AG04450 (cell line): ENCODE measurements at regions not wholly inside any gene's neighbourhood (a gene's known extent, or its start where the extent isn't known, plus 50 kb on each side); places are given as distances from the start of the nearest gene placed in this dataset.
"Not testable (repeated sequence)": the region's sequence is repeated elsewhere in the genome, so short reads cannot be mapped to it uniquely, and the experiment has no call there.

Source experiments
- CTCF ChIA-PET: fragments of 300-600, 350-600 bp; formaldehyde crosslinking; extraction: SDS; loops from one replicate; lab custom pipeline; 2022; ENCODE audit warnings: antibody characterized with exemption, inconsistent platforms; lab: Charles Lee
- POLR2A ChIA-PET: fragments of 350-600 bp; formaldehyde crosslinking; extraction: SDS; loops from one replicate; lab custom pipeline; 2021; ENCODE audit warnings: antibody characterized with exemption, inconsistent platforms; lab: Yijun Ruan, JAX
- DNase-seq: peaks from one replicate; pipeline ENCODE4 v3.0.0-alpha.2; 2011; ENCODE audit warnings: low read depth, low spot score
- H3K27ac ChIP-seq: one replicate; pipeline ENCODE4 v1.5.1; 2012; ENCODE audit warnings: low read depth, low read length, control low read depth
- H3K27me3 ChIP-seq: one replicate; pipeline ENCODE4 v1.6.0; 2012; ENCODE audit warnings: low read length; ENCODE audit not compliant: control insufficient read depth, insufficient read depth
- H3K4me3 ChIP-seq: 2 replicates; pipeline ENCODE4 v1.5.1; 2011; ENCODE audit warnings: mild to moderate bottlenecking, low read depth, low read length, control low read depth
- H3K9me3 ChIP-seq: 2 replicates; pipeline ENCODE4 v1.5.1; 2012; ENCODE audit warnings: low read length; ENCODE audit not compliant: control insufficient read depth, insufficient read depth
- TF ChIP-seq, protein P1 (sequence below): IDR thresholded peaks from 2 replicates; pipeline ENCODE4 v1.5.1; 2011; ENCODE audit warnings: low read depth, low read length, control low read depth, inconsistent platforms

DNA sequence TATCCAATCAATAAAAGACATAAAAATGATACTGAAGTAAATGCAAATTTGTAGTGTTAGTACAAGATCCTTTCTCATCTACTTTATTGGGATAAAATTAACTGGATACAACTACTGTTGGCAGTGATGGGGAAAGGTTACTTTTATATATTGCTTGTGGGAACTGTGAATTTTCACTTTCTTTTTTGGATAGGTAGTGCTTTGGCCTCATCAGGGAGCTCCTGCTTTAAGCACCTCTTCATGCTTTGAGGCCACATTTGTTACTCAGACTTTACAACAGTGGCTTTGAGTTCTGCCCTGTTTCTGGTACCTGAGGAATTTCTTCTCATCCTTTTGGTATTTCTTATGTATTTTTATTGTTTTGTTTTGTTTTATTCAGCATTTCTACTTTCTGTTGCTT lies 134.7 kb upstream of the XIST start:
- no peaks in the 10 kb centered on the region for H3K27me3 ChIP-seq
- TF ChIP-seq, protein P1, sequence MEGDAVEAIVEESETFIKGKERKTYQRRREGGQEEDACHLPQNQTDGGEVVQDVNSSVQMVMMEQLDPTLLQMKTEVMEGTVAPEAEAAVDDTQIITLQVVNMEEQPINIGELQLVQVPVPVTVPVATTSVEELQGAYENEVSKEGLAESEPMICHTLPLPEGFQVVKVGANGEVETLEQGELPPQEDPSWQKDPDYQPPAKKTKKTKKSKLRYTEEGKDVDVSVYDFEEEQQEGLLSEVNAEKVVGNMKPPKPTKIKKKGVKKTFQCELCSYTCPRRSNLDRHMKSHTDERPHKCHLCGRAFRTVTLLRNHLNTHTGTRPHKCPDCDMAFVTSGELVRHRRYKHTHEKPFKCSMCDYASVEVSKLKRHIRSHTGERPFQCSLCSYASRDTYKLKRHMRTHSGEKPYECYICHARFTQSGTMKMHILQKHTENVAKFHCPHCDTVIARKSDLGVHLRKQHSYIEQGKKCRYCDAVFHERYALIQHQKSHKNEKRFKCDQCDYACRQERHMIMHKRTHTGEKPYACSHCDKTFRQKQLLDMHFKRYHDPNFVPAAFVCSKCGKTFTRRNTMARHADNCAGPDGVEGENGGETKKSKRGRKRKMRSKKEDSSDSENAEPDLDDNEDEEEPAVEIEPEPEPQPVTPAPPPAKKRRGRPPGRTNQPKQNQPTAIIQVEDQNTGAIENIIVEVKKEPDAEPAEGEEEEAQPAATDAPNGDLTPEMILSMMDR = no peak
- ChIA-PET CTCF (no interaction called here), POLR2A (no interaction called here)
- no peak for DNase-seq
- no peak overlapping the region for H3K27ac ChIP-seq
- no peaks in the 10 kb centered on the region for H3K9me3 ChIP-seq
- no peak overlapping the region for H3K4me3 ChIP-seq

DNA sequence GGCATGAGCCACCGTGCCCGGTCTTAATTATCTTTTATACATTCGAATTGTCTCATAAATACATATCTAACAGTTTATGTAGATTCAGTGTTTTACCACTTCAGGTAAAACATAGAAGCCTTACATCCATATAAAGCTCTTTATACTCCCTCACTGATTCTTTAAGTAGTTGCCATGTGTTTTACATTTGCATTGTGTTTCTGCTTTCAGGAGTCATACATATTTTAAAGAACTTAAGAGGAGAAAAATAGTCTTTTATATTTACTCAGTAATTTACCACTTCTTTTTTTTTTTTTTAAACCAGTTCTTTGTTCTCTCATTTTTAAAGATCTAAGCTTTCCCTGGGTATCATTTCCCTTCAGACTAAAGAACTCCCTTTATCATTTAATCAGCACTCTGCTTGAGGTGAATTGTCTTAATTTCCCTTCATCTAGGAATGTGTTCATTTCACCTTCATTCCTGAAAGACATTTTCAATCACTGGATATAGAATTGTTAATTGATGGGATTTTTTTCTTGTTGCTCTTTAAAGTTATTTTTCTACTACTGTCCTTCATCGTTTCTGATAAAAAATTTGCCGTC lies 127.1 kb upstream of the XIST start:
- Histone ChIP-seq H3K9me3 (no peaks in the 10 kb centered on the region), H3K27me3 (no peaks in the 10 kb centered on the region), H3K27ac (no peak overlapping the region), H3K4me3 (no peak overlapping the region)
- no peak for DNase-seq
- POLR2A ChIA-PET = no interaction called here
- TF ChIP-seq, protein P1 = no peak
- CTCF ChIA-PET = no interaction called here

DNA sequence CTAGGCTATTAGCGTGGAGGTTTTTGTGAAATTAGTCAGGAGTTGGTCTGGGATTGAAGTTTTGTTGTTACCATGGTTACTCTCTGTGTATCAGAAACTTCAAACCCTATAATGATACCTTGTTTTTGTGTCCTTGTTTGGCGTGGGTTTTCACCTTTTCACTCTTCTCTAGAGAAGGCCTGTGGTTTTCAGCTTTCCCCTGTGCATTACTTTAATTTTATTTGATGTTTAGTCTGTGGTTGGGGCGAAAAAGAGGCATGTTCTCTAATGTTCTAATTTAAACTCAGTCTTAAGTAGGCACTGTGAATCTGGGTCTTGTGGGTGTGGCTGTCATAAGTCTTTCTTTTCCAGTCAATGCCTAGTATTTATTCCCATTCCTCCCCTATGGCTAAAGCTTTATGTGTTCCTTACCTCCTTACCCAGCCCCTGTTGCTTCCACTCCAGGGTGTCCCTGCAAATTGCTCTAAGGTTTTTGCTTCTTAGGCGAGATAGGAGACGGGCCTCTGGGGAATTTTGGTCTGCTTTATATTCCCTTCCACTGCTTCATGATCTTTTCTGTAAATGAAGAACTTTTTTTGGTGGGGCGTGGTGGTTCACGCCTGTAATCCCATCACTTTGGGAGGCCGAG lies 125.1 kb upstream of the XIST start:
- CTCF ChIA-PET = no interaction called here
- H3K9me3 ChIP-seq = no peaks in the 10 kb centered on the region
- POLR2A ChIA-PET = no interaction called here
- no peak overlapping the region for H3K4me3 ChIP-seq
- TF ChIP-seq, protein P1 = no peak
- no peak for DNase-seq
- no peaks in the 10 kb centered on the region for H3K27me3 ChIP-seq
- H3K27ac ChIP-seq = no peak overlapping the region

DNA sequence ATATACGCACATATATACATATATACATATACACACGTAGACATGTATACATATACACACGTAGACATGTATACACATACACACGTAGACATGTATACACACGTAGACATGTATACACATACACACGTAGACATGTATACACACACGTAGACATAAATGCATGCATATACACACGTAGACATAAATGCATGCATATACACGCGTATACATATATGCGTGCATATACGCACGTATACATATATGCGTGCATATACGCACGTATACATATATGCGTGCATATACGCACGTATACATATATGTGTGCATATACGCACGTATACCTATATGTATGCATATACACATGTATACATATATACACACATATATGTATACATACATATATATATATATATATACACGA lies 114.9 kb upstream of the XIST start:
- CTCF ChIA-PET, H3K27me3 ChIP-seq, POLR2A ChIA-PET, H3K27ac ChIP-seq, H3K9me3 ChIP-seq, DNase-seq, H3K4me3 ChIP-seq: not testable (repeated sequence)

DNA sequence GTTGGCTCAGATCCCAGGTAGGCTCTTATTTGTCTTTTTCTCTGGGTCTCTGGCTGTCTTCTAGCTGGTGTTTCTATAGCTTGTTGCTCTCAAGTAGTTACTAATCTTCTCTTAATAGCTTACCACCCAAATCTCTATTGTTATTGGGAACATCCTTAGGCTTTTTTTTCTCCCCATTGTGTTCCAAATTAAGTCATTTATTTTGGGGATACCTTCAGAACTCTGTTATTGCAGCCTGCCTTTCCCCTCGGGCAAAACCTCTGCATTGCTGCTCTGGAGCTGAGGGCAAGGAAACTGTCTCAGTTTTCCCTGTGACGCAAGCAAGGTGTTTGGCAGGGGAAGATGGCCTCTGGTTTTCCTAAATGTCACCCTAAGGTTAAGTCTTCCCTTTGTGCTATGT lies 113.3 kb upstream of the XIST start:
- no peaks in the 10 kb centered on the region for H3K9me3 ChIP-seq
- TF ChIP-seq, protein P1 = no peak
- POLR2A ChIA-PET = no interaction called here
- H3K27ac ChIP-seq = no peak overlapping the region
- CTCF ChIA-PET = no interaction called here
- no peak overlapping the region for H3K4me3 ChIP-seq
- DNase-seq = no peak
- no peaks in the 10 kb centered on the region for H3K27me3 ChIP-seq
